ENCODE measurements at regions not wholly inside any gene's neighbourhood (a gene's known extent, or its start where the extent isn't known, plus 50 kb on each side); places are given as distances from the start of the nearest gene placed in this dataset.

DNA sequence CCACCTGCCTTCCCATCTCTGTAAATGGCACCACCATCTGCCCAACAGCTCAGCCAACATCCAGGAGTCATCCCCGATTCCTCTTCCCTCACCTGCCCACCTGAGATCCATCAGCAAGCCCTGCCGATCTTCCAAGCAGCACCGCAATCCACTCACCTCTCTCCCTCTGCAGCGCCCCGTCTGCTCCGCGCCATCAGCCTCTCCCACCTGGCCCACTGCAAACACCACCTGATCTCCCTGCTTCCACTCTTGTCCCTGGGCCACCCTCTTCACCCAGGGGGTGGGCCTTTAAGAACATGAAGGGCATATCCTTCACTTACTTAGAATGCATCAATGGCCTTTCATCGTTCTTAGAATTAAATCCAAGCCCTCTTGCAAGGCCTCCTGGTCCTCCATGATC is 457.3 kb upstream of the SULF2 start:
- Histone ChIP-seq H3K4me3 (ENCODE audit: low read depth, low read length, poor library complexity, severe bottlenecking) (no peak overlapping the region), H3K9me3 (ENCODE audit: low read depth, low read length, poor library complexity, severe bottlenecking) (no peaks in the 10 kb centered on the region), H3K27me3 (replicated peaks; ENCODE audit: insufficient read depth, low read depth, low read length, poor library complexity) (peaks cover 3% of the 10 kb centered on the region), H3K36me3 (ENCODE audit: insufficient read depth, low read length, poor library complexity, severe bottlenecking) (no peaks in the 10 kb centered on the region), H3K27ac (ENCODE audit: low read depth, low read length, poor library complexity, severe bottlenecking) (no peak overlapping the region), H3K4me1 (ENCODE audit: insufficient read depth, low read length, poor library complexity, severe bottlenecking) (no peaks in the 10 kb centered on the region)
- no TSS peak for BruUV-seq (replicated peaks)
- ChIA-PET POLR2A (ENCODE audit: low non-redundant PET) (no interaction called here), CTCF (no interaction called here)
- intact Hi-C loops (cut with micrococcal nuclease; ENCODE audit: unreplicated experiment): no loop called here
- TF ChIP-seq, protein P1, sequence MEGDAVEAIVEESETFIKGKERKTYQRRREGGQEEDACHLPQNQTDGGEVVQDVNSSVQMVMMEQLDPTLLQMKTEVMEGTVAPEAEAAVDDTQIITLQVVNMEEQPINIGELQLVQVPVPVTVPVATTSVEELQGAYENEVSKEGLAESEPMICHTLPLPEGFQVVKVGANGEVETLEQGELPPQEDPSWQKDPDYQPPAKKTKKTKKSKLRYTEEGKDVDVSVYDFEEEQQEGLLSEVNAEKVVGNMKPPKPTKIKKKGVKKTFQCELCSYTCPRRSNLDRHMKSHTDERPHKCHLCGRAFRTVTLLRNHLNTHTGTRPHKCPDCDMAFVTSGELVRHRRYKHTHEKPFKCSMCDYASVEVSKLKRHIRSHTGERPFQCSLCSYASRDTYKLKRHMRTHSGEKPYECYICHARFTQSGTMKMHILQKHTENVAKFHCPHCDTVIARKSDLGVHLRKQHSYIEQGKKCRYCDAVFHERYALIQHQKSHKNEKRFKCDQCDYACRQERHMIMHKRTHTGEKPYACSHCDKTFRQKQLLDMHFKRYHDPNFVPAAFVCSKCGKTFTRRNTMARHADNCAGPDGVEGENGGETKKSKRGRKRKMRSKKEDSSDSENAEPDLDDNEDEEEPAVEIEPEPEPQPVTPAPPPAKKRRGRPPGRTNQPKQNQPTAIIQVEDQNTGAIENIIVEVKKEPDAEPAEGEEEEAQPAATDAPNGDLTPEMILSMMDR (conservative IDR thresholded peaks at IDR 0.05; ENCODE audit: low read depth, low read length): no peak
- no peak for TF ChIP-seq EZH2 (IDR thresholded peaks at IDR 0.05; ENCODE audit: borderline replicate concordance, low read depth, low read length, poor library complexity, severe bottlenecking)
- DNase-seq (ENCODE audit: low spot score): no peak

- POLR2A ChIA-PET (ENCODE audit: low non-redundant PET): no interaction called here
These were observed 456.2 kb upstream of the SULF2 start for GRCh38 chr20:48241482-48241881.

GRCh38 chr20:48238781-48239180 is 453.5 kb upstream of the SULF2 start:
- no peak overlapping the region for H3K4me3 ChIP-seq (ENCODE audit: low read depth, low read length, poor library complexity, severe bottlenecking)
- no peaks in the 10 kb centered on the region for H3K36me3 ChIP-seq (ENCODE audit: insufficient read depth, low read length, poor library complexity, severe bottlenecking)
- no peaks in the 10 kb centered on the region for H3K4me1 ChIP-seq (ENCODE audit: insufficient read depth, low read length, poor library complexity, severe bottlenecking)
- intact Hi-C loops (cut with micrococcal nuclease; ENCODE audit: unreplicated experiment): no loop called here
- peaks cover 6% of the 10 kb centered on the region for H3K27me3 ChIP-seq (replicated peaks; ENCODE audit: insufficient read depth, low read depth, low read length, poor library complexity)
- ChIA-PET POLR2A (ENCODE audit: low non-redundant PET) (no interaction called here), CTCF (no interaction called here)
- H3K9me3 ChIP-seq (ENCODE audit: low read depth, low read length, poor library complexity, severe bottlenecking): no peaks in the 10 kb centered on the region
- no peak for DNase-seq (ENCODE audit: low spot score)
- BruUV-seq (replicated peaks): no TSS peak
- TF ChIP-seq, protein P1 (conservative IDR thresholded peaks at IDR 0.05; ENCODE audit: low read depth, low read length): no peak
- no peak for TF ChIP-seq EZH2 (IDR thresholded peaks at IDR 0.05; ENCODE audit: borderline replicate concordance, low read depth, low read length, poor library complexity, severe bottlenecking)
- no peak overlapping the region for H3K27ac ChIP-seq (ENCODE audit: low read depth, low read length, poor library complexity, severe bottlenecking)

More at GRCh38 chr20:48241482-48241881, 456.2 kb upstream of the SULF2 start:
- Histone ChIP-seq H3K4me3 (ENCODE audit: low read depth, low read length, poor library complexity, severe bottlenecking) (no peak overlapping the region), H3K27ac (ENCODE audit: low read depth, low read length, poor library complexity, severe bottlenecking) (no peak overlapping the region), H3K9me3 (ENCODE audit: low read depth, low read length, poor library complexity, severe bottlenecking) (no peaks in the 10 kb centered on the region), H3K36me3 (ENCODE audit: insufficient read depth, low read length, poor library complexity, severe bottlenecking) (no peaks in the 10 kb centered on the region), H3K27me3 (replicated peaks; ENCODE audit: insufficient read depth, low read depth, low read length, poor library complexity) (peaks cover 3% of the 10 kb centered on the region), H3K4me1 (ENCODE audit: insufficient read depth, low read length, poor library complexity, severe bottlenecking) (no peaks in the 10 kb centered on the region)
- no peak for DNase-seq (ENCODE audit: low spot score)
- no peak for TF ChIP-seq EZH2 (IDR thresholded peaks at IDR 0.05; ENCODE audit: borderline replicate concordance, low read depth, low read length, poor library complexity, severe bottlenecking)
- TF ChIP-seq, protein P1 (conservative IDR thresholded peaks at IDR 0.05; ENCODE audit: low read depth, low read length): no peak
- BruUV-seq (replicated peaks): no TSS peak
- intact Hi-C loops (cut with micrococcal nuclease; ENCODE audit: unreplicated experiment): no loop called here
- CTCF ChIA-PET: no interaction called here

Measured in A673 (cell line).